ENCODE measurements at regions not wholly inside any gene's neighbourhood (a gene's known extent, or its start where the extent isn't known, plus 50 kb on each side); places are given as distances from the start of the nearest gene placed in this dataset.

GRCh38 chr5:165622864-165623536, 2117.6 kb downstream of the MAT2B start:
- DNase-seq = no peak

- no peak for DNase-seq
These were observed 2118.9 kb downstream of the MAT2B start for GRCh38 chr5:165624166-165624946.

DNA sequence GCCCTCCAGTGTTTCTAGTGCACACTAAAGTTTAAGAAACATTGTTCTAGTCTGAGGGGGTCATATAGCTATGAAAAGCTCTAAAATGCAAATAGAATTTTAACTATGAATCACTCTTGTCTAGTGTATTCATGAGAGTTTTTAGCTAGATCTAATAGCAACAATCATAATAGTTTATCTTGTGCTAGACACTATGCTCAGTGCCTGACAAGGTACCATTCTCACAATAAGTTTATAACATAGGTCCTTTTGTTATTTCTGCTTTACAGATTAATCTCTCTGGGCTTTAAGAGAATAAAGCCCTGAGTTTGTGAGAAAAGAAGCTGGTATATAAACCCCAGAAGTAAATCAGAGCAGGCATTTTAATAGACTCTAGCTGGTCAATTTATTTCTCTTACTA, 2120.7 kb downstream of the MAT2B start:
- DNase-seq = no peak

GRCh38 chr5:165627548-165628170, 2122.2 kb downstream of the MAT2B start:
- DNase-seq = no peak

DNA sequence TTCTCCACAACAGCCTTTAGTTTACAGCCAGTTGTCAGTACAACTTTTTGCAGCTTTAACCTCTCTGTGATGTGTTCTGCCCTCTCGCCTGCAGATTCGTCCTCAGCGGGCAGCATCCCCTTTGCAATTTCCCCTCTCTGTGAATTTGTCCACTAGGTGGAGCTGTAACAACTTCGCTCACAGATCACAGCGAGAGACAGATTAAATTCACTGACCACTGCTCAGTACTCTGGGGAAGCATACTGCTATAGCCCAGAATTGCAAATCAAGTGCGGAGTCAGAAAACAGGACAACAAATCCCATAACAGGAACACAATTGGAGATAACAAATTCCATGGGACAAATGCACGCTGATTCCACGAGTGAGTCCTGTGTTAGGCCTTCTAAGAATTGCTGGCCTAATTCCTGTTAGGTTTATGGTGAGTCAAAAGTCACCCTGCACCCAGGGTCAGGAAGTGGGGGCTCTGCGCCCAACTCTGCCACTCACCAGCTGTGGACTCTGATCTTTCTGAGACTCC, 2124.9 kb downstream of the MAT2B start:
- DNase-seq = peak in 1 of 2 donors; percentile 0

DNA sequence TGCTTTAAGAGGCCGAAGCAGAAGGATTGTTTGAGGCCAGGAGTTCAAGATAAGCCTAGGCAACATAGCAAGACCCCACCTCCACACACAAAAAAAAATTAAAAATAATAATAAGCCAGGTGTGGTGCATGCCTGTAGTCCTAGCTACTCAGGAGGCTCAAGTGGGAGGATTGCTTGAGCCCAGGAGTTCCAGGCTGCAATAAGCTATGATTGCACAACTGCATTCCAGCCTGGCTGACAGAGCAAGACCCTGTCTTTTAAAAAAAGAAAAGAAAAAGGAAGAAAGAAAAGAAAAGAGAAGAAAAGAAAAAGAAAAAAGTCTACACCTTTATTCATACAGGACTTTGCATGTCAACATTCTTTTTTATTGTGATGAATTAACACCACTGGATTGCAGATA, 2125.8 kb downstream of the MAT2B start:
- DNase-seq = no peak

- no peak for DNase-seq
These were observed 2136.9 kb downstream of the MAT2B start for GRCh38 chr5:165642366-165642765.

GRCh38 chr5:165665735-165666400, 2160.4 kb downstream of the MAT2B start:
- no peak for DNase-seq

GRCh38 chr5:165673499-165673898, 2168.1 kb downstream of the MAT2B start:
- DNase-seq = no peak

DNA sequence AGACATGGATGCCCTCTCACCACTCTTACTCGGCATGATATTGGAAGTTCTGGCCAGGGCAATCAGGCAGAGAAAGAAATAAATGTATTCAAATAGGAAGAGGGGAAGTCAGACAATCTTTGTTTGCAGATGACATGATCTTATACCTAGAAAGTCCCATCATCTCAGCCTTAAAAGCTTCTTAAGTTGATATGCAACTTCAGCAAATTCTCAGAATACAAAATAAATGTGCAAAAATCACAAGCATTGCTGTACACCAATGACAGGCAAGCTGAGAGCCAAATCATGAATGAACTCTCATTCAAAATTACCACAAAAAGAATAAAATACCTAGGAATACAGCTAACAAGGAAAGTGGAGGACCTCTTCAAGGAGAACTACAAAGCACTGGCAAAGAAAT, 2190.4 kb downstream of the MAT2B start:
- no peak for DNase-seq

DNA sequence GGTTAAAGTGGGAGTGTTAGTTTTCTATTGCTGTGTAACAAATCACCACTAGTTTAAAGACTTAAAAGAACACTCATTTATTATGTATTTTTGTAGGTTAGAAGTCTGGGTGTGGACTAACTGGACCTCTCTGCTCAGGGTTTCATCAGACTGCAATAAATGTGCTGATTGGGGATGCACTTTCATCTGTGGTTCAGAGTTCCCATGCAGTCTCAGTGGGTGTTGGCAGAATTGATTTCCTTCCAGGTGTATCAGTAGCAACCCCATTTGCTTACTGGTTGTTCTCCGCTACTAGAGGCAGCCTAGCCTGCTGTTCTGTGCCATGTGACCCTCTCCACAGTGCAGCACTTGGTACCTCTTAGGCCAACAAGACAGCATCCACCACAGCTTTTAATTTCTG, 2200.5 kb downstream of the MAT2B start:
- no peak for DNase-seq

DNA sequence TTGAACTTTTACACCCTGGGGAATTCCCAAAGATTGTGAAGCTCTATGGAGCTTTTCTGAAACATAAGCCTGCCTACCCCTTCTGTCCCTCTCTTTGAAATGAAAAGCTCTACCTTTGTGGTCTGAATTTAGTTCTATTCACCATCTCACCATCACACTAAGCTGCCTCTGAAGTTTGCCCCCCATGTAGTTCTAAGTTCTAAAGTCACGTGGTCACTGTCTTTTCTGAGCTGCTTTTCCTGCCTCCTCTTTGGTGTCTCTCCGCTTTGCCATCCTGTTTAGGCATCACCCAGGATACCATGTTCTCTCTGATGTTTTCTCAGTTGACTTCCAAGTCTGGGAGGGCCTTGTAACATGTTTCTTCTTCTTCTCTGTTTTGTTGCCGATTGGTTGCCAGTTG, 2206.6 kb downstream of the MAT2B start:
- DNase-seq = no peak

- no peak for DNase-seq
These were observed 2209.2 kb downstream of the MAT2B start for GRCh38 chr5:165714598-165714997.

DNA sequence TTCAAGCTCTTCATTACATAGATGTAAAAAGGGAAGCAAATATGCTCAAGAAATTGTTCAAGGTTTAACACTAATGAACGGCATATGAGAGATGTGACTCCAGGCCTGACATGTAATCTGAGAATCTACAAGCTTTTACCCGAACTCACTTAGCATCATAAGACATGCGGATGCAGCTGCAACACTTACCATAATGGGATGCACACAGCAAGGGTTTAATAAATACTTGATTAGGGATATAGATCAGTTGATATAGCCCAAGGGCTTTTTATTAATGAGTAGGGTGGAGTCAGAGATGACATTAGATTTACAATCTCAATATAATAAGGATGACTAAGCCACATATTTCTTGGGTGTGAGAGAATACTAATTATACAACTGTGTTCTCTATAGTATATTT, 2215.5 kb downstream of the MAT2B start:
- no peak for DNase-seq

GRCh38 chr5:165722401-165722800, 2217.0 kb downstream of the MAT2B start:
- no peak for DNase-seq

DNA sequence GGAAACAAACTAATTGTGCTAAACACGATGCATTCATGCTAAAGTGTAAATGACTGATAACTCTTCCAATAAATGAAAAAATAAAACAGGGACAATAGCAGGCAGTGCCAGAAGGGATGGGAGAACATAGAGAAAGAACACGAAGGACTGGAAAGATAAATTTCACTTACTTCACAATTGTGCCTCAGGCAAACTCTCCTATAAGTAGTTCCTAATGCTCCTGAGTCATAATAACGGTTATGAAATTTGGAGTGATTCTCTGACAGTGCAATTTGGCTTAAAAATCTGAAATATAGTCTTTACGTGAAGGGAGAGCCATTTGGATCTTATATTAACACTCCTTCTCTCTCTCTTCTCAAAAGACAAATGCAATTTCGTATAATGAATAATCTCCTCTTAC, 2218.5 kb downstream of the MAT2B start:
- DNase-seq = no peak

DNA sequence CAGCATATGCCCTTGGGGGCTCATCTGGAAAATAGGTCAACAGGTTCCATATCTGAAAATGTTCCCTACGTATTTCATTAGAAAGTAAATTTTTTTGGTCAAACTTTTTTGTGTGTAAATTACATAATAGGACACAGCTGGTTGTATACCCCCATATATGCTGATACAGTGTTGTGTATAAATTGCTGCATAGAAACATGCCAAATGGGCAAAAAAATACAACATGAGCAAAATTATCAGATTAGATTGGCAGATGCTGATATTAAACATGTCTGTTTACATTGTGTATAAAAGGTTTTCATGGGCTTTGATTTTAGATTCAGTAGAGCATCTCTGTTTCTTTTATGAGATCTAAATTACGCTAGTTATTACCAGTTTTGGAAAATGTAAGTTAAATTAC, 2223.0 kb downstream of the MAT2B start:
- DNase-seq = no peak

DNA sequence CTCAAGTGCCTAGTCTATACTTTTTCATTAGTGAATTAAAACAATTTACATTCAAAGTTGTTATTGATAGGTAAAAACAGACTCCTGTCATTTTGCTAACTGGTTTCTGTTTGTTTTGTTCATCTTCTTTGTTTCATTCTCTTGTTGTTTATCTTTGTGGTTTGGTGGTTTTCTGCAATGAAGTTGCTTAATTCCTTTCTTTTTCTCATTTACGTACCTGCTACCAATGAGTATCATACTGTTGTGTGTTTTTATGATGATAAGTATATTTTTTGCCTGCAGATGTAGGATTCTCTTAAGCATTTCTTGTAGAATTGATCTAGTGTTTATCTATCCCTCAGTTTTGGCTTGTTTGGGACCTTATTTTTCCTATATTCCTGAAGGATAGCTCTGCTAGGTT, 2230.0 kb downstream of the MAT2B start:
- no peak for DNase-seq

- DNase-seq = no peak
These were observed 2233.8 kb downstream of the MAT2B start for GRCh38 chr5:165739079-165739741.

DNA sequence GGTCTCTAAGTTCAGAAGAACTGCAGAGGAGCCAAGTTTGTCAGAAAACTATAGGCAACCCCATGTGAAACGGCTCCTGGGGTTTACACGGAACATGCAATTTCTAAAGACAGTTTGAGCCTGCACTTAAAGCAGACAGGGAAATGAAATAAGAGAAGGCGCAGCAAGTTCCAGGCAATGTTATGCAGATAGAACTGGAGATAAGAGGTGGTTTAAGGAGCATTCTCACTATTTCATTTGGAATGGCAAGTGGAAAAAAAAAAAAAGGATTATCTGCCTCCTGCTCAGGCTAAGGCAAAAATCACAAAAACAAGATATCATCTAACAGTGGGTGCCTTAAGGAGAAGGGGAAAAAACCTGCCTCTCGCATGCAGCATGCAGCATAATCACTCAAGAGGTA, 2252.4 kb downstream of the MAT2B start:
- DNase-seq = no peak

- DNase-seq = no peak
These were observed 2269.7 kb downstream of the MAT2B start for GRCh38 chr5:165775111-165775510.

- no peak for DNase-seq
These were observed 2274.1 kb downstream of the MAT2B start for GRCh38 chr5:165779505-165779904.

DNA sequence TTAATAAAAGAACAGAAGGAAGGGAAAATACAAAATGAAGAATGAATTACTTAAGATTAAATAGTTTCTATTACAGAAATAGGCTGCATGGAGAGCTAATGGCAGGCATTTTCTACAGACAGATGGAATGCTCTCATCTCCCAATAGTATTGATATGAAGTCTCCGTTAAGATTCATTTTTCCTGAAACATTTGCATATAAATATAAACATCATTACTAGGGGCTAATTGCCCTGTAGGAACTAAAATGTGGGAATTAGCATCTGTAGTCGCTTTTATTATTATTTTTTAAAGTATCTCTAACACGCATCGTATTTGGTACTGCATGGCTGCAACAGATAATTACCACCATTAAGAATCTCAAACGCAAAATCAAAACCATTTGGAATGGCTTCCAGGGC, 2275.5 kb downstream of the MAT2B start:
- DNase-seq = no peak
